T1000 (cell line): ENCODE measurements at regions not wholly inside any gene's neighbourhood (a gene's known extent, or its start where the extent isn't known, plus 50 kb on each side); places are given as distances from the start of the nearest gene placed in this dataset.

ENCODE experiments used
- DNase-seq: peaks from one replicate; lab custom pipeline; 2025; ENCODE audit warnings: mixed read lengths; lab: John Stamatoyannopoulos, UW

- no peak for DNase-seq
These were observed 1056.4 kb downstream of the ADGRL3 start for GRCh38 chr4:62256479-62256878.

GRCh38 chr4:62252728-62253127 is 1052.6 kb downstream of the ADGRL3 start:
- DNase-seq: no peak

DNA sequence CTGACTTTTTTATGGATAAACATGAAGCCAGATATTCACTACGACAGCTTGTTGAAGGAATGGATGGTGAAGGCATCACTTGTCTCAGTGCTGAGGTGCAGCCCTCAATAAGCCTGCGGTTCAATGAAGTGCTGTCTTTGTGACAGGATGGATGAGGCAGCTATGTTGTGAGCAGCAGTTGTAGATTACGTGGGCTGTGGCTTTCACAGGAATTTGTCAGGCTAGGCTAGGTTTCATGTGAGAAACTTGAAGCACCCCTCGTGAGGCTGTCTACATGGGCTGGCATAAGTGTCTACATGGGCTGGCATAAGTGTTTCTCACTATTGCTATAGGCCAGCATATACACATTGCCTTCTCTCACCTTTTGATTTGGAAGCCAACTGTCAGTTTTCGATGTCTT is 1050.0 kb downstream of the ADGRL3 start:
- DNase-seq: no peak

GRCh38 chr4:62243895-62244294 is 1043.8 kb downstream of the ADGRL3 start:
- DNase-seq: no peak

DNA sequence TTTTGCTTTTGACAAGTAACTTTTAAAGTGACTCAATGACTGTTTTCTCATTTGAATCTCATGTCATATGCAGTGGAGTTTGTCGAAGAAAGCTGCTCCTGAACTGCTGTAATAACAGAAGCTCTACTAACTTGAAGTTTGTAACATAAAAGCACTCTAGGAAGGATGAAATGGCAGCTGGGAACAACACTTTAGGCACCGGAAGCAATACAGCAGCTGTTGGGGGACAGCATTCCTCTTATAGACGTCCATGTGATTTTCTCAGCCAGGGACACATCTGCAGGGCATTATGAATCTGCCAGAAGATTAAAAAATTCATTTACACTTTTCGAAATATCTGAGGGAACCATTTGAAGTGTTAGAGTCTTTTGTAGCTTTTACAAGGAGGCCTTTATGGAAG is 1035.8 kb downstream of the ADGRL3 start:
- DNase-seq: no peak

DNA sequence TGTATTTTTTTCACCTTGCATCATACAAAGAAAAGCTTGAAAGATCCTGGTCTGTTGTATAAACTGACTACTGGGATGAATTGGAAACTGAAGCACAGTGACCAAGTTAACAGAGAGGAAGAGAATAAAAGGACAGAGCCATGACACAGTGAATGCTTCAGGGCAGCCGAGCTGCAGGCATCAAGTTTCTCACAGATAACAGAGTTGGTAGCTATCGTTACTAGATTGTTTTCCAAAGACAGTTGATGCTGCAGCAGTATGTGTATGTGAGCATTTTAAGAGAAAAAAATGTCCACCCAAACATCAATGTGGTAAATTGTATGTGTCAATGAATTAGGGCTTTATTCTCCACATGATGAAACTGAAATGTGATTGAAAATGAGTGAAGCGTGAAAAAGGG is 1032.7 kb downstream of the ADGRL3 start:
- DNase-seq: no peak

GRCh38 chr4:62231994-62232393 is 1031.9 kb downstream of the ADGRL3 start:
- no peak for DNase-seq

DNA sequence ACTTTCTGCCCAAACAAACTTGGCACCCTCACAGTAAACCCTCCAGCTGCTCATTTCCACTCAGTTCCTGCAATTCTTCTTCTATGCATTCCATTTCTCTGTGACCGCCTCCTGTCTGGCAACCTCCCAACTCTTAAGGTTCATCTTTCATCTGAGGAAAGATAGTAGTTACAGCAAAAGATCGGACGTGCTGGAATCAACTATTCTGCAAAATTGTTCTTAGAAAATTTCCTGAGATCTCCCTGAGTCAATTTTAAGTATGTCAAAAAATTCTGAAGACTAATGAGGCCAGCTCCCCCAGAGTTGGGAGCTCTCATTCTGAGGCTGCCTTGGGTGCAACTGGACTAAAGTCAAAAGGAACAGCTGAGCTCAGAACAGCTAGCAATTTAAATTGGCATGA is 1026.0 kb downstream of the ADGRL3 start:
- no peak for DNase-seq

DNA sequence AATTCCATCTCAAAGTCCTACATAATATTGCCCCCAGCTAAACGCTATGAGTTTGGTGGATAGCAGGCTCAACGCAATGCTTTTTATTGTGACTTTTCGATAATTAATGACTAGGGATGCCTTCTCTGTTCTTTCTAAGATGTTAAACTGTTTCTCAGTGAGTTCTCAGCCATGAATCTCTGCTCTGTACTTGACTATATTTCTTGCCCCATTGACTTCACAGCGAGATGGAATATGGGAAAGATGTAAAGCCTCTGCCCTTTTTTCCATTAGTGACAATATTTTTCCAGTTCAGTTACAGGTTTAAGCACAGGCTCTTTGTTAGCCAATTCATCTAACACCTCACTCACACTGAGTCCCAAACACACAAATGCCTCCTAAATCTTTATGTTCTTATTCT is 1022.0 kb downstream of the ADGRL3 start:
- no peak for DNase-seq

DNA sequence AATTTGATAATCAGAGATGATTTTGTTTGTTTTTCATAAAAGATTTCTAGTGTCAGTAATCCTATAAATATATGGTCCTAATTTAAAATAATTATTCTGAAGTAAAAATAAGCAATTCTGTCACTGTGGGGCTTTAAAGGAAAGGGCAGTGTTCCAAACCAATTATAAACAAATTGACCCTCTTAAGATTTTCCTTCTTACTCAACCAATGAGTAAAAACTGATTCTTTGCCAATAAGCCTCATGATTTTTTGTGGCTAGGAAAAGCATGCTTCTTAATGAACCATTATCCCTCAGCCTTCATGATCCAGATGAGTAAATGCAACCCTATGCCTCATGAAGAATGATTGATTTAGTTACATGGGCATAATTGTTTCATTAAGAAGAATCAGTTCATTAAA is 1010.4 kb downstream of the ADGRL3 start:
- no peak for DNase-seq

GRCh38 chr4:62209757-62210485 is 1009.8 kb downstream of the ADGRL3 start:
- no peak for DNase-seq

DNA sequence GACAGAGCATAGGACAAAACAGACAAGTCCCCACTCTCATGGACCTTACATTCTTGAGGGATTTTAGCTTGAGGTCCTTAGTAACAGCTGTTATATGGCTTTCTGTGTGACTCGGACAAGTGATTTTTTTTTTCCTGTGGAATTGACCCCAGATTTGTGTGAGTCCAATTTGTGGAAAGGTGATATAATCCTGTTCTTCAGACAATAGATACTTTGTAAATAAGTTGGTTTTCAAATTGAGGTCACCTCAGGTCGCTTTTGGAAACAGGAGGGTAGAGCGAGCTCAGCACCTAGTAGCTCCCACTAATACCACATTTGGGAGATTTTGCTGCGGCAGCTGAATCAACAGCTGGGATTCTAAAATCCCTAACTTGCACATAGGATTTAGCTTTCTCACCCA is 1008.8 kb downstream of the ADGRL3 start:
- no peak for DNase-seq

DNA sequence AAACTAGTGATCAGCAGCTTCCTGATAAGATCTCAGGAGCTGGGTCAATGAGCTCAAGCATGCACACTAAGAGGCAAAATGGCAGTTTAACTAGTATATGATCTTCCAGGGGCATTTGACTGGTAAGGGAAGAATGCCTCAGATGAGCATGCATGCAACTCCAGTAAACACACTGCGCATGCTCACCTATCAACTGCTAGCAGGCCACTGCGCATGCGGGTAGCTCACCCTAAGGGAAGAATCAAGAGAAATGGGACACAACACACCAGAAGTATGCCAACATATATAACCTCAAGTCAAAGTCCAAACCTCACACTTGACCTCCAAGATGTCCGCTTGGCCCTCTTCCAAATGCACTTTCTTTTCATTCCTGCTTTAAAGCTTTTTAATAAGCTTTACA is 1004.0 kb downstream of the ADGRL3 start:
- no peak for DNase-seq

DNA sequence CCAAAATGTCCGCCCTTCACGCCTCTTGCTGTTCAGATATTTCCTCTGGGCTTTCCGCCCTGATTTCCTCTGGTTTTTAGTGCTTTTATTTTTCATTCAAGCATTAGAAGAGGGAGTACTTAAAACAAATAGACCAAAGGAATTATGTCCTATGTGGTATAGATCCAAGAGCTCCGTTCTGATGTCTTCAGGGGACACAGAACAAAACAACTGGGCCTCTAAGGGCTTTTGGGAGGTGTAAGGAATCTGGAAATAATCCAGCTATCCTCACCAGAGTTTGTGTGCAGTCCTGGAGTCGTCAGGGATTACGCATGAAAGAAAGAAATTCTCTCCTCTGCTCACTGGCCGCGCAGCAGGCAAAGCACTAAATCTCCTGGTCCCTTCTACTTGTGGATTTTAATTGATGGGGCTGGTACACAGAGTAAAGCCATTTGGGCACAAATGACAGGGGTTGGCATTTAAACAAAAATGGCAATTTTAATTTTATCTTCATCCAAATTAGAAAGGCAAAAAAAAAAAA is 999.2 kb downstream of the ADGRL3 start:
- no peak for DNase-seq

DNA sequence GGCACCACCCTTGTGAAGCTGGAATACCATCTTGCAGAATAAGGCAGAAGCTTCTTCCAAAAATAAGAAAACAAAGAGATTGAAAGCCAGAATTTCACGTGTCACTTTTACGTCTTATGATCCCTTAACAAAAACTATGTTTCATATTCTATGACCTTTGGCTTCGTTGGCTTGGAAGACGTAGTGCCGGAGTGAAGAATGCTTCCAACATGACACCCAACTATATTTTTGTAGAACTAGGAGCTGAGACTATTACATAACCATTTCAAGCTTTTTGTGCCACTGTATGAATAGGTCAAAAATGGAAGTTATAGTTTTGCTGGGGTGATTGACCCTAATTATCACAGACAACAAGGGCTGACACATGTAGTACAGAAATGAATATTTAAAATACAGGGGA is 996.2 kb downstream of the ADGRL3 start:
- no peak for DNase-seq

GRCh38 chr4:62194342-62194741 is 994.2 kb downstream of the ADGRL3 start:
- no peak for DNase-seq

DNA sequence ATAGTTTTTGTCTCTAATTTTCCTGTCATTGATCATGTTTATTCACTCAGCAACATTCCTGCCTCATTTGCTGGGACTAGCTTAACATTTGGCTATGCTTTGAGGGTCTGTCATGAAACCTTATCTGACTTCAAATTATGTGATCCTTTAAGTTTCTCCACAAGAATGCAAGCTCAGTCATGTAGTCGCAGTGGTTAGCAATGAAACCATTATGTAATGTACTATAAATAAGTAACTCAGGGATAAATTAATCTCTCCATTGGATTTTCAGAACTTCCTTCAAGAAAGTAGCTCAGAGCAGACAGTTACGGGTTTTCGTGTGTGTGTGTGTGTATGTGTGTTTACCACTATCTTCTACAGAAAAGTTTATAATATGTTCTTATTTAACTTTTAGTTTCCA is 993.6 kb downstream of the ADGRL3 start:
- DNase-seq: no peak

DNA sequence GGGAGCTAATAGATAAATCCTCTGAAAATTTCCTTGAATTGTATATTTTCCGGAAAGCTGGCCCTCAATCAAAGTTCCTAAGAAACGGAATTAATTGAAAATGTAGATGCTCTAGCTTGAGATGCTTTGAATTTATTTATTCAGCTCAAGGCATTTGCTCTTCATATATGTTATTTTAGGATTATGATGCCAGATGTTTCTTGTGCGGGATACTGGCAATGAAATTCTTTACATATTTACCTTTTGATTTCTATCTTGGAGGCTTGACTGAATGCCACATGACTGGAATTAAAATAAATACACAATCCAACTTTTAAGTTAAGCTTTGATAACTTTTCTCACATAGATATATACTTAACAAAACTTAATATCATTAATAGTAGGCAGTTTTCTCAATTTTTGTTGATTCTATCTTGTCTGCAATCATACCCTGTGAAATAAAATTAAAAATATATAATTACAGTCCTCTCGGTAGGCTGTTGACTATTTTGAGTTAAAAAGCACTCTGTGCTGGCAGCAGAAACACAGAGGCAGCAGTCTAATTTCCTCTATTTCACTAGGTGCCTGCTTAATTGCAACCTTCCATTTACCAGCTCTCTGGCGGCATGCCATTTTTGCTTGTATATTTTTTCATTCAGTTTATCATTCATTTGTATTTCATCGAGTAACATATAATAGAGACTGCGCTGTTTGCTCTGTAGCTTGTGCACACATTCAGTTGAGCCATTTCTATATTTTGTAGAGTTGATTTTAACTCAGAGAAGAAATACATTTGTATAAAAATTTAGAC is 991.5 kb downstream of the ADGRL3 start:
- no peak for DNase-seq

DNA sequence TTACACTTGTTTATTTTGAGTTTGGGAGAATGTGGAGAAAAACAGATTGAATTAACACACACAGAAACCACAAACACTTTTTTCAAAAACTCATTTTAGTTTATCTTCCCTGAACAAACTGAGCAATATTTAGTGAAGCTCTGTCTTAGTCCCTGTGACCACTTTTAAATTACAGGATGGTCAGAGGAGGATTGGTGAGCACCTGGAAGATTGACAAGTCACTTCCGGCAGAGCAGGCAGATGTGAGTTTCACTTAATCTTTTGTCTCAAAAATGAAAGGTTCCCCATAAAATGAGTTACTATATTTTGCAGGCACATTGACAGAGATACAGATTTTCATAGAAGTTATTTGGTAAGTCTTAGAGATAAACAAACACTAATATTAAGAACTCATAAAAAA is 970.1 kb downstream of the ADGRL3 start:
- no peak for DNase-seq

DNA sequence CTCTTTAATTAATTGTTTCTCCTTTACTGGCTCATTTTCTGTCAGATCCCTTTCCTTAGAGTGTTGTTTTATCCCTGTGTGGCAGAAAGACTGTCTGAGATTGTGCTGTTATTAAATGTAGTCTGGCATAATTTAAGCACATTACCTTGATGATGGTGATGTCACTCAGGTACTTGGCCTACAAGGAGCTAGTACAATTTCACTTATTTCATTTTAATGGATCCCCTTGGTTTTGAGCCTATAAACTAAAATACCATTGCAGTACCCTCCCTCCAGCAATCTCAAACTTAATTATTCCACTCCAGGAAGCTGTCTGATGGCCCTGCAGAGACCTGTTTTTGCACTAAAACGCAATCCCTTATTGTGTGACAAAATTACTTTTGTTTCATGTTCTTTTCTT is 968.6 kb downstream of the ADGRL3 start:
- DNase-seq: no peak

- DNase-seq: no peak
These were observed 962.5 kb downstream of the ADGRL3 start for GRCh38 chr4:62162606-62163005.

DNA sequence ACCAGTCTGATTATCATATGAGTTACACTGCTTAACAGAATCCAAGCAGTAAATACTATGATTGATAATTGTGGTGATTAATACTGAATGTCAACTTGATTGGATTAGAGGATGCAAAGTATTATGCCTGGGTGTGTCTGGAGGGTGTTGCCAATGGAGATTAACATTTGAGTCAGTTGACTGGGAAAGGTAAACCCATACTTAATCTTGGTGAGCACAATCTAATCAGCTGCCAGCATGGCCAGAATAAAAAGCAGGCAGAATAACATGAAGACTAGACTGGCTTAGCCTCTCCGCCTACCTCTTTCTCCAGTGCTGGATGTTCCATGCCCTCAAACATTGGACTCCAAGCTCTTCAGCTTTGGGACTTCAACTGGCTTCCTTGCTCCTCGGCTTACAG is 961.3 kb downstream of the ADGRL3 start:
- no peak for DNase-seq

DNA sequence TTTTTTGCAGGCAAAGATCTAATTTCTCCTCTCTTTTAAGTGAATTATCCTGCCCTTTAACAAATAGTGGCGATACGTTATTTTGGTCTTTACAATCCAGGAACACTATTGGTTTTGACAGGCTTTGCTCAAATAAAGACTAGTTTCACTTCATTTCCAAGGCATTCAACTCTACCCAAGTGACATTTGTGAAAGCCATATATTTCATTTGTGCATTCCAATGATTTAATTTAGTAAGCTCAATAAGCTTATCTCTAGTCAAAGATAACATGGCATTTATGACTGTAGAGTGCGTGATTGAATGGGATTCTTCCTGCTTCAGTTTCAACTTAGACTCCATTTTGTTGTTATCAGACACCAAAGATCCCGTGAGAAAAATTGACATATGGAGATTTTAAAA is 959.8 kb downstream of the ADGRL3 start:
- no peak for DNase-seq
